ENCODE measurements at regions not wholly inside any gene's neighbourhood (a gene's known extent, or its start where the extent isn't known, plus 50 kb on each side); places are given as distances from the start of the nearest gene placed in this dataset.
"Not testable (repeated sequence)": the region's sequence is repeated elsewhere in the genome, so short reads cannot be mapped to it uniquely, and the experiment has no call there.

- Histone ChIP-seq H3K36me3 (ENCODE audit: insufficient read depth, low read length) (no peaks in the 10 kb centered on the region), H2AFZ (ENCODE audit: low read length, unreplicated experiment) (no peak overlapping the region), H3K27me3 (ENCODE audit: insufficient read depth, low read length) (no peaks in the 10 kb centered on the region), H3K4me3 (ENCODE audit: low read depth, low read length) (no peak overlapping the region), H3K79me2 (ENCODE audit: control insufficient read depth, insufficient read depth, low read length, unreplicated experiment) (no peaks in the 10 kb centered on the region), H3K27ac (ENCODE audit: low read depth, low read length) (no peak overlapping the region), H3K4me1 (ENCODE audit: control insufficient read depth, insufficient read depth, low read length, unreplicated experiment) (no peaks in the 10 kb centered on the region)
Observed at GRCh38 chr6:120278689-120279396, 929.3 kb upstream of the MAN1A1 start.

- H3K4me3 ChIP-seq (ENCODE audit: low read depth, low read length): no peak overlapping the region
- H3K36me3 ChIP-seq (ENCODE audit: insufficient read depth, low read length): no peaks in the 10 kb centered on the region
- no peak overlapping the region for H3K27ac ChIP-seq (ENCODE audit: low read depth, low read length)
- no peaks in the 10 kb centered on the region for H3K4me1 ChIP-seq (ENCODE audit: control insufficient read depth, insufficient read depth, low read length, unreplicated experiment)
- no peaks in the 10 kb centered on the region for H3K27me3 ChIP-seq (ENCODE audit: insufficient read depth, low read length)
- no peaks in the 10 kb centered on the region for H3K79me2 ChIP-seq (ENCODE audit: control insufficient read depth, insufficient read depth, low read length, unreplicated experiment)
- no peak overlapping the region for H2AFZ ChIP-seq (ENCODE audit: low read length, unreplicated experiment)
Observed at GRCh38 chr6:120274547-120274946, 925.0 kb upstream of the MAN1A1 start.

- no peak overlapping the region for H3K27ac ChIP-seq (ENCODE audit: low read depth, low read length)
- H3K4me3 ChIP-seq (ENCODE audit: low read depth, low read length): no peak overlapping the region
- H2AFZ ChIP-seq (ENCODE audit: low read length, unreplicated experiment): no peak overlapping the region
- no peaks in the 10 kb centered on the region for H3K36me3 ChIP-seq (ENCODE audit: insufficient read depth, low read length)
- H3K4me1 ChIP-seq (ENCODE audit: control insufficient read depth, insufficient read depth, low read length, unreplicated experiment): no peaks in the 10 kb centered on the region
- H3K79me2 ChIP-seq (ENCODE audit: control insufficient read depth, insufficient read depth, low read length, unreplicated experiment): no peaks in the 10 kb centered on the region
- H3K27me3 ChIP-seq (ENCODE audit: insufficient read depth, low read length): no peaks in the 10 kb centered on the region
Observed at GRCh38 chr6:120273411-120273810, 923.9 kb upstream of the MAN1A1 start.

GRCh38 chr6:120272038-120272437, 922.5 kb upstream of the MAN1A1 start:
- no peak overlapping the region for H2AFZ ChIP-seq (ENCODE audit: low read length, unreplicated experiment)
- H3K36me3 ChIP-seq (ENCODE audit: insufficient read depth, low read length): no peaks in the 10 kb centered on the region

GRCh38 chr6:120268256-120268655, 918.7 kb upstream of the MAN1A1 start:
- not testable (repeated sequence) for H3K36me3 ChIP-seq (ENCODE audit: insufficient read depth, low read length); H3K4me3 ChIP-seq (ENCODE audit: low read depth, low read length); H3K27me3 ChIP-seq (ENCODE audit: insufficient read depth, low read length); H3K79me2 ChIP-seq (ENCODE audit: control insufficient read depth, insufficient read depth, low read length, unreplicated experiment); H3K4me1 ChIP-seq (ENCODE audit: control insufficient read depth, insufficient read depth, low read length, unreplicated experiment); H3K27ac ChIP-seq (ENCODE audit: low read depth, low read length); H2AFZ ChIP-seq (ENCODE audit: low read length, unreplicated experiment)

More at GRCh38 chr6:120272038-120272437, 922.5 kb upstream of the MAN1A1 start:
- Histone ChIP-seq H3K27me3 (ENCODE audit: insufficient read depth, low read length) (no peaks in the 10 kb centered on the region), H3K4me3 (ENCODE audit: low read depth, low read length) (no peak overlapping the region), H3K27ac (ENCODE audit: low read depth, low read length) (no peak overlapping the region), H3K4me1 (ENCODE audit: control insufficient read depth, insufficient read depth, low read length, unreplicated experiment) (no peaks in the 10 kb centered on the region), H3K79me2 (ENCODE audit: control insufficient read depth, insufficient read depth, low read length, unreplicated experiment) (no peaks in the 10 kb centered on the region)

GRCh38 chr6:120262354-120262753, 912.8 kb upstream of the MAN1A1 start:
- Histone ChIP-seq H2AFZ (ENCODE audit: low read length, unreplicated experiment) (no peak overlapping the region), H3K79me2 (ENCODE audit: control insufficient read depth, insufficient read depth, low read length, unreplicated experiment) (no peaks in the 10 kb centered on the region), H3K4me3 (ENCODE audit: low read depth, low read length) (no peak overlapping the region), H3K36me3 (ENCODE audit: insufficient read depth, low read length) (no peaks in the 10 kb centered on the region), H3K27me3 (ENCODE audit: insufficient read depth, low read length) (no peaks in the 10 kb centered on the region), H3K4me1 (ENCODE audit: control insufficient read depth, insufficient read depth, low read length, unreplicated experiment) (no peaks in the 10 kb centered on the region), H3K27ac (ENCODE audit: low read depth, low read length) (no peak overlapping the region)

- Histone ChIP-seq H3K79me2 (ENCODE audit: control insufficient read depth, insufficient read depth, low read length, unreplicated experiment) (no peaks in the 10 kb centered on the region), H2AFZ (ENCODE audit: low read length, unreplicated experiment) (no peak overlapping the region), H3K27me3 (ENCODE audit: insufficient read depth, low read length) (no peaks in the 10 kb centered on the region), H3K27ac (ENCODE audit: low read depth, low read length) (no peak overlapping the region), H3K4me3 (ENCODE audit: low read depth, low read length) (no peak overlapping the region), H3K4me1 (ENCODE audit: control insufficient read depth, insufficient read depth, low read length, unreplicated experiment) (no peaks in the 10 kb centered on the region), H3K36me3 (ENCODE audit: insufficient read depth, low read length) (no peaks in the 10 kb centered on the region)
Observed at GRCh38 chr6:120260636-120261035, 911.1 kb upstream of the MAN1A1 start.

- no peaks in the 10 kb centered on the region for H3K79me2 ChIP-seq (ENCODE audit: control insufficient read depth, insufficient read depth, low read length, unreplicated experiment)
- no peaks in the 10 kb centered on the region for H3K27me3 ChIP-seq (ENCODE audit: insufficient read depth, low read length)
- H3K36me3 ChIP-seq (ENCODE audit: insufficient read depth, low read length): no peaks in the 10 kb centered on the region
- H3K27ac ChIP-seq (ENCODE audit: low read depth, low read length): no peak overlapping the region
- no peak overlapping the region for H3K4me3 ChIP-seq (ENCODE audit: low read depth, low read length)
- no peaks in the 10 kb centered on the region for H3K4me1 ChIP-seq (ENCODE audit: control insufficient read depth, insufficient read depth, low read length, unreplicated experiment)
- H2AFZ ChIP-seq (ENCODE audit: low read length, unreplicated experiment): no peak overlapping the region
Observed at GRCh38 chr6:120254651-120255050, 905.1 kb upstream of the MAN1A1 start.

GRCh38 chr6:120248451-120248850, 898.9 kb upstream of the MAN1A1 start:
- H3K27ac ChIP-seq (ENCODE audit: low read depth, low read length): no peak overlapping the region
- H2AFZ ChIP-seq (ENCODE audit: low read length, unreplicated experiment): no peak overlapping the region
- no peaks in the 10 kb centered on the region for H3K27me3 ChIP-seq (ENCODE audit: insufficient read depth, low read length)
- H3K79me2 ChIP-seq (ENCODE audit: control insufficient read depth, insufficient read depth, low read length, unreplicated experiment): no peaks in the 10 kb centered on the region
- no peaks in the 10 kb centered on the region for H3K4me1 ChIP-seq (ENCODE audit: control insufficient read depth, insufficient read depth, low read length, unreplicated experiment)
- H3K4me3 ChIP-seq (ENCODE audit: low read depth, low read length): no peak overlapping the region
- no peaks in the 10 kb centered on the region for H3K36me3 ChIP-seq (ENCODE audit: insufficient read depth, low read length)

GRCh38 chr6:120237221-120237620, 887.7 kb upstream of the MAN1A1 start:
- no peak overlapping the region for H3K27ac ChIP-seq (ENCODE audit: low read depth, low read length)
- no peaks in the 10 kb centered on the region for H3K79me2 ChIP-seq (ENCODE audit: control insufficient read depth, insufficient read depth, low read length, unreplicated experiment)
- no peak overlapping the region for H2AFZ ChIP-seq (ENCODE audit: low read length, unreplicated experiment)
- no peaks in the 10 kb centered on the region for H3K27me3 ChIP-seq (ENCODE audit: insufficient read depth, low read length)
- H3K4me3 ChIP-seq (ENCODE audit: low read depth, low read length): no peak overlapping the region
- H3K4me1 ChIP-seq (ENCODE audit: control insufficient read depth, insufficient read depth, low read length, unreplicated experiment): no peaks in the 10 kb centered on the region
- H3K36me3 ChIP-seq (ENCODE audit: insufficient read depth, low read length): no peaks in the 10 kb centered on the region

- H3K79me2 ChIP-seq (ENCODE audit: control insufficient read depth, insufficient read depth, low read length, unreplicated experiment): no peaks in the 10 kb centered on the region
- H3K27ac ChIP-seq (ENCODE audit: low read depth, low read length): no peak overlapping the region
Observed at GRCh38 chr6:120230008-120230407, 880.4 kb upstream of the MAN1A1 start.

More at GRCh38 chr6:120230008-120230407, 880.4 kb upstream of the MAN1A1 start:
- no peaks in the 10 kb centered on the region for H3K27me3 ChIP-seq (ENCODE audit: insufficient read depth, low read length)
- no peaks in the 10 kb centered on the region for H3K4me1 ChIP-seq (ENCODE audit: control insufficient read depth, insufficient read depth, low read length, unreplicated experiment)
- no peaks in the 10 kb centered on the region for H3K36me3 ChIP-seq (ENCODE audit: insufficient read depth, low read length)
- no peak overlapping the region for H2AFZ ChIP-seq (ENCODE audit: low read length, unreplicated experiment)
- no peak overlapping the region for H3K4me3 ChIP-seq (ENCODE audit: low read depth, low read length)
